HG03108 (cell line): ENCODE measurements at regions not wholly inside any gene's neighbourhood (a gene's known extent, or its start where the extent isn't known, plus 50 kb on each side); places are given as distances from the start of the nearest gene placed in this dataset.
"Not testable (repeated sequence)": the region's sequence is repeated elsewhere in the genome, so short reads cannot be mapped to it uniquely, and the experiment has no call there.

Source experiments
- ATAC-seq: cut with Tn5 transposase; IDR thresholded peaks from one replicate; pipeline ENCODE4 v1.9.1; 2021; ENCODE audit warnings: moderate library complexity; ENCODE audit not compliant: unreplicated experiment

DNA sequence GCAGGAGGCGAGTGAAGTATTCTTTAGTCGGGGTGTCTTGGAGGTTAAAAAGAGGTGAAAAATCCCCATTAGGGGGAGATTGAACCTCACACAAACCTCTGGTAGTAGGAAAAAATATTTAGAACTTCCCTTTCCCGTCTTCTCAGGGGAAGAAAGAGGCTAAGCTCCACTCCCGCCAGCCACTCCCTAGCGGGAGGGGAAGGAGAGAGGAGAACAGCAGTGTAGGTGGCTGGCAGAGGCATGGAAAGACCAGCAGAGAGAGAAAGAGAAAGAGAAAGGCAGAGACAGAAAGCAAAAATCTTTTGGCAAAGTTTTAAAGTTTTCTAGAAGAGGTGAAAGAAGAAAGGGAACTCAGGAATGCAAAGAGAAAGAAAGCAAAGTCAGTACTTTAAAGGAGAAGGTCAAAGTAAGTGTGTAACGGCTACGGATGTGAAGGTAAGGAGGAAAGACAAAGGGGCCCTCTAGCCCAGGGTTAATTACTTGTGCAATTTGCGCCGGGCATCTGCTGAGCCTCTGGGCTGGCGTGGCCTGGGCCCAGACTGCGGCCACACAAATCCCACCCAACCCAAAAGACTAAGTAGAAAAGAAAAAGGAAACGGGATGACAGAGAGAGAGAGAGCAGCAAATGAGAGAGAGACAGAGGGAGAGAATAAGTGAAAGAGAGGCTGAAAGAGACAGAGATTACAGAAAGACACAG lies 72.3 kb upstream of the ZNF746 start:
- no peak for ATAC-seq

DNA sequence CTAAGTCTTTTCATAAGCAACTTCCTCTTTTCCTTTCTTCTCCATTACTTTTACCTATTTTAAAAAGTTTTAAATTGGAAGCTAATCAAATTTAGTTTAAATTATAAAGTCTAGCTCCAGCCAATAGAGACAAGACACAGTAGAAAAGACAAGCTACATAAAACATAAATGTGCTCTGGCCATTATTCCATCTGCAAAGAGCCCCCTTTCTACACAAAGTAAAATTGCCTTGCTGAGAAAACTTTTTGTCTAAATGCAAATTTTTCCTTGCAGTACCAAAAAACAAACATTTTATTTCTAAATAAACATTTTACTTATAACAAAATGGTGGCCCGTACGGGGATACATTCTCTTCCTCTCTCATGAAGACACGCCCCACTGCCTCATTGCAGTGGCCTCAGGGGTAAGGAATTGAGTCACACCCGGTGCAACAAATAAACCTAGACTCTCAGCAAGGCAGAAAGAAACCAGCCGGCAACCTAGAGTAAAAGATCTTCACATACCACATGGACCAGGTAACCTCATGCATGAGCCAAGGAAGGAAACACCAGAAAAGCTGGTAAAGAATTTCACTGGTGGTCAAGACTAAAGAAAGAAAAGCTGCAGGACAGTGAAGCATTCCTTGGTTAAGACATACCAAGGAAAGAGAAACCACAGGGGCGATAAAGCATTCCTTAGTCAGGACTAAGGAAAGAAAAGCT lies 71.6 kb upstream of the ZNF746 start:
- no peak for ATAC-seq

DNA sequence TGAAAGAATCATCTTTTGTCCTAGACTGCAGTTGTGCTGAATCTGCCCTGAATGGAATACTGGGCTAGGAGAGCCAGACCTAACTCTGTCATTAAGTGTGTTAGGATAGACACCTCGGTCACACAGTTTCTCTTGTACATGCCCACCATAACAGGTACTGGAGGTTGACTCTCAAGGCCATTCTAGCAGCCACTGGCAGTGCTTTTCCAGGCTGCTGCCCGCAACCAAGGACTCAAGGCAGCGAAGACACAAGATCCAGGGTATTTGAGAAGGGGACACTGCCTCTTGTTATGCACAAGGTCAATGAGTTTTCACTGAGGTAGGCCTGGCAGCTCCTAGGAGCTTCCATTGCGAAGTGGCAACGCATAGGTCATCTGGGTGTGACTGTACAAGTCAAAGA lies 70.6 kb upstream of the ZNF746 start:
- no peak for ATAC-seq

DNA sequence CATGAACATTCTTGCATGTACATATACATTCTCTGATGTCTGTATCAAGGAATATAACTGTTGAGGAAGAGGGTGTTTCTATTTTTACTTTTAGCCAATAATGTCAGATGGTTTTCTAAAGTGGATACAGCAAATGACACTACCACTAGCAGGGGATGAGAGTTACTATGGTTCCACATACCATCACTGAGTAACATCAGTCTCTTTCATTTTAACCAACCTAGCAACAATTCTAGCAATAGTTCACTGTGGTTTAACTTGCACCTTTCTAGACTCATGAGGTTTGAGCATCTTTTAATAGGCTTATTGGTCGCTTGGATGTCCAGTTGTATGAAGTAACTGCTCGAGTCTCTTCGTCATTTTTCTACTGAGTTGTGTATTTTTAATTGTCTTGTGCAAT lies 68.5 kb upstream of the ZNF746 start:
- no peak for ATAC-seq

DNA sequence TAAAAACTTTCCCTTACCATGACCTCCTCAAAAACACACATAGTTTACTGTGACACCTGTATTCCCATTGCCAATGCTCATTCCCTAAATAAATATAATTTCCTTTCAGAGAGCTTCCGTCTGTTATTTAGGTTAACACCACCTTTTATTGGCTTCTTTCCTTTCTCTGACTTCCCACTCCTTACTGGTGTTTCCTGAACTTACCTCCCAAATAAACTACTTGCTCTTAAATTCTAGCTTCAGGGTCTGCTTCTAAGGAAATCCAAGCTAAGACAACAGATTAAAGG lies 67.4 kb upstream of the ZNF746 start:
- no peak for ATAC-seq

DNA sequence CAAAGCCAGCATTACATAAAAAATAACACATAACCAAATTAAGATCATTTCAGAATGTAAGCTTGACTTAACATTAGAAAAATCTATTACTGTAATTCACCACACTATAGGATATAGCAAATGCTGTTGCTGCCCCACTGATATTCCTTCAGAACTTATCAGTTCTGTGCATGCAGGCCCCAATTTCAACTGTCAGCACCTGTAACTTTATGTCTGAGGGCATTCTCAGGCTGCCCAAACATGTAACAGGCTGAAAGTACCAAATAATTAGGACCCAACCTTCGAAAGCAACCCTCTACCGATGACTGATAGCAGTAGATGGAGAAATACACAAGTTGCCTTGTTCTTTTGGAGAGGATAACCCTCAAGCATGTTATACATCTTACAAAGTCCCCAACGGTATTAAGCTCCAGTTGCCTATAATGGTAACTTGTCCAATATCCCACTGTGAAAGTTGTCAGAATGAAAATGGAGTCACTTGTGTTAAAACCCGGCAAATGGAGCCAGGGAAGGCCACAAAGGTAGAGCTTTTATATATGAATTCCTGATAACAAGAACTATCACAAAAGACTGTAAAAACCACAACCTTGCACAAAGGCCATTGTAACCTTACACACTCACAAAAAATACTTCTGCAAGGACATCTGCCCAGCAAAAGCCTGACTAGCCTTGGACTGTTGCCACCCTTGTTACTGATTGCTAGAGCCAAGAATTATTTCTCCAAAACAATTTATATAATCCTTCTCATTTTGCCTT lies 66.9 kb upstream of the ZNF746 start:
- no peak for ATAC-seq

DNA sequence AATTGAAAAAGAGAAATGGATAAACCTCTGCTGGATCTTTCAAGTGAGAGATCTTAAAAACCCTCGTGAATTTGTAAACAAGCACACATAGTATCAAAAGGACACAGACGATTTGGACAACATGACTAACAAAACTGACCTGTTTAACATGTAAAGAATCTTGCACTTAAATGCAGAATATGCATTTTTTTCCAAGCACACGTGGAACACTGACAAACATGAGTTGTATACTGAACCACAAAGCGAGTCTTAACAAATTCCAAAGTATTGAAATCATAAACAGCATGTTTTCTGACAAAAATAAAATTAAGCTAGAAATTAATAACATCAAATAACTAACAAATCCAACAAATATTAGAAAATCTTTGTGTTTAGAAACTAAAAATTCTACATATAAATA lies 65.0 kb upstream of the ZNF746 start:
- ATAC-seq = no peak

DNA sequence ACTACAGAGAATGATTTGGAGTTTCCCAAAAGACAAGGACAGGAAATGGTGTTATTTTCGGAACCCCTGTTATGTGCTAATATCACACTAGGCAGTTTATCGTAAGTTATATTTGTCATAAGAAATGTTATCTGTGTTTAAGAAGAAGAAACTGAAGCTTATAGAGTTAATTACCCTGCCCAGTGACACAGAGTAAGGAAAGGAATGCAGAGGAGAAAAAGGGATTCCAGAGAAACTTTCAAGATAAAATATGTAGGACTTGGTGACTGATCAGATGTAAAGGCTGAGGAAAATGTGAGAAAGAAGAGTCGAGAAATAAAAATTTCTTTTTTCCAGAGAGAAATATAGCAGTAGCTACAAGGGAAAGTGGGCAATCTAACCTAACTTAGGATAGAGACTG lies 63.5 kb upstream of the ZNF746 start:
- no peak for ATAC-seq

DNA sequence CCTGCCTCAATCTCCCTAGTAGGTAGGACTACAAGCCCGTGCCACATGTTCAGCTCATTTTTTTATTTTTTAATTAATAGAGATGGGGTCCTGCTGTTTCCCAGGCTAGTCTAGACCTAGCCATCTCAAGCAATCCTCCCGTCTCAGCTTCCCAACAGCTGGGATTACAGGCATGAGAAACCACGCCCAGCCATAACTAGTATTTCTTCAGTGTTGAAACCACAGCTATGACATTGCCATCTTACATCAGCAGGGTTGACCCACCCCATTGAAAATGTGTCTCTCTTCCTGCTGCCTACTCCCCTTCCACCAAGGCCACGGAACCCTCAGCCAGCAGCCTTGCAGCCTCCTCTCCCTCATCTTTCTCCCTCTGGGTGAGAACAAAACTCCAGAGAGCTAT lies 62.1 kb upstream of the ZNF746 start:
- no peak for ATAC-seq

DNA sequence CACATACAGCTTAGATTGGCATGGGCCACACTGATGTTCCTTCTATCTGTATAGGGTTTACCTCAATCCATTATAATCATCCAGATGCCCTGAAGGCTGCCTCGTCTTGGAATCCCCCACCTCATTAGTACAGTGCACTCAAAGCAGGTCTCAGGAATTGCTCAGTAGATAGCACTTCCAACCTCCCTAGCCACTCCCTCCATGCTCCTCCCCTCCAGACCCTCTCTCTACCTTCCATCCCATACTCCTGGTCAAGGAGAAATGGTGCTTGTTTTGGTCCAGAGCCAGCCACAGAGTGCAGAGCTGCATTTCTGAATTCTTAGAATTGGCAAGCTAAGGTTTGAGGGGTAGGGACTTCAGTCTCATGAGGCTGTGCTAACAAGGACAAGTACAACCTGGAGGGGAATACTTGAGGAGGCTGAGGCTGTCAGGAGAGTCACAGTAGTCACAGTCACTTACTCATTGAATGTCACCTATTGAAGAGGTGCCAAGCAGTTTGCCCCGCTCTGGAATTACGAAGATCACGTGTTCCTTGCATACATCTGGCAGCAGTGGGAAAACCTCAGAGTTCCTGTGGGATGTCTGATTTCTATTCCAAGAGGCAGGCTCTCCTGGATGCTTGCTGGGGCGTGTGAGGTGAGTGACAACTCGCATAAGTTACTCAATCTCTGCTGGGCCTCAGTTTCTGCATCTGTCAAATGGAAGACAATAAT lies 60.7 kb upstream of the ZNF746 start:
- ATAC-seq = no peak

DNA sequence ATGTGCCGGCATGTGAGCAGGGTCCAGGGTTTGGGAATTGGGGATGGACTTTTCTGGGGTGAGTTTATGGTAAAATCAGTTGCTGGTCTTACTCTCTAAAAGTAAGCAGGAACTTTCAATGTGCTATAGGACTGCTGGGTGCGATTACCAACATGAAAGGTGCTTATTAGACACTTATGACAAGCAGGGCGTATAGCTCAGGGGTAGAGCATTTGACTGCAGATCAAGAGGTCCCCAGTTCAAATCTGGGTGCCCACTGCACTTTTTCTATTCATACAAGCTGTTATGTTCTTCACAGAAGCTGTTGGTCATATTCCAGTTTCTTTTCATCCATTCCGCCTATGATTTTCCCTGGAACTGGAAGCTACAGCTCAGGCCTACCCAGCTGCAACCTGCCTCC lies 58.9 kb upstream of the ZNF746 start:
- not testable (repeated sequence) for ATAC-seq

DNA sequence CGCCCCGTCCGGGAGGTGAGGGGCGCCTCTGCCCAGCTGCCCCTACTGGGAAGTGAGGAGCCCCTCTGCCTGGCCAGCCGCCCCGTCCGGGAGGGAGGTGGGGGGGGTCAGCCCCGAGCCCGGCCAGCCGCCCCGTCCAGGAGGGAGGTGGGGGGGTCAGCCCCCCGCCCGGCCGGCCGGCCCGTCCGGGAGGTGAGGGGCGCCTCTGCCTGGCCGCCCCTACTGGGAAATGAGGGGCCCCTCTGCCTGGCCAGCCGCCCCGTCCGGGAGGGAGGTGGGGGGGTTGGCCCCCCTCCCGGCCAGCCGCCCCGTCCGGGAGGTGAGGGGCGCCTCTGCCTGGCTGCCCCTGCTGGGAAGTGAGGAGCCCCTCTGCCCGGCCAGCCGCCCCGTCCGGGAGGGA lies 57.2 kb upstream of the ZNF746 start:
- ATAC-seq = not testable (repeated sequence)

DNA sequence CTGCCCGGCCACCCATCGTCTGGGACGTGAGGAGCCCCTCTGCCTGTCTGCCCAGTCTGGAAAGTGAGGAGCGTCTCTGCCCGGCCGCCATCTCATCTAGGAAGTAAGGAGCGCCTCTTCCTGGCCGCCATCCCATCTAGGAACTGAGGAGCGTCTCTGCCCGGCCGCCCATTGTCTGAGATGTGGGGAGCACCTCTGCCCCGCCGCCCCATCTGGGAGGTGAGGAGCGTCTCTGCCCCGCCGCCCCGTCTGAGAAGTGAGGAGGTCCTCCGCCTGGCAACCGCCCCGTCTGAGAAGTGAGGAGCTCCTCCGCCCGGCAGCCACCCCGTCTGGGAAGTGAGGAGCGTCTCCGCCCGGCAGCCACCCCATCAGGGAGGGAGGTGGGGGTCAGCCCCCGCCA lies 56.4 kb upstream of the ZNF746 start:
- not testable (repeated sequence) for ATAC-seq

DNA sequence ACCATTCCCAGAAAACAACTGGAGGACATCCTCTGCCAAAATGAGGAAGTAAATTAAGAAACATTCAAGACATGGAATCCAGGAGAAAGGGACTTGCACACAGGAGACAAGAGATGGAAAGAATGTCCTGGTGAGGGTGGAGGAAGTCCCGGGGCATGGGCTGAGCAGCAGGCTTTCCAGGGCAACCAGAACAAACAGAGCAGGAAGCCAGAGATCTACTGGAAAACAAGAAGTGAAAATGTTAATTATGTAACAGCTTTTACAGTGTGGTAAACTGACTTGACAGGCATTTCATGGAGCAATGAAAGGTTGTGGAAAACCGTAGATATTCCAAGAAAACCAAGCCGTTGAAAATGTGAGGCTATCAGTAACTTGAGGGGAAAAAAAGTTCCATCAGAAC lies 55.2 kb upstream of the ZNF746 start:
- no peak for ATAC-seq
